Skeletal muscle satellite cell (primary cell): ENCODE measurements at regions not wholly inside any gene's neighbourhood (a gene's known extent, or its start where the extent isn't known, plus 50 kb on each side); places are given as distances from the start of the nearest gene placed in this dataset.
"Not testable (repeated sequence)": the region's sequence is repeated elsewhere in the genome, so short reads cannot be mapped to it uniquely, and the experiment has no call there.

Source experiments
- H3K27me3 ChIP-seq: 2 replicates; pipeline ENCODE4 v1.7.0; 2013; ENCODE audit warnings: low read length; ENCODE audit not compliant: control insufficient read depth, insufficient read depth
- H3K36me3 ChIP-seq: 2 replicates; pipeline ENCODE4 v1.7.0; 2013; ENCODE audit warnings: mild to moderate bottlenecking, control low read depth, low read length; ENCODE audit not compliant: insufficient read depth
- H3K4me1 ChIP-seq: 2 replicates; pipeline ENCODE4 v1.7.0; 2013; ENCODE audit warnings: low read length; ENCODE audit not compliant: control insufficient read depth, insufficient read depth
- H3K4me2 ChIP-seq: 2 replicates; pipeline ENCODE4 v1.7.0; 2013; ENCODE audit warnings: mild to moderate bottlenecking, low read length
- H3K4me3 ChIP-seq: 2 replicates; pipeline ENCODE4 v1.7.0; 2013; ENCODE audit warnings: low read length
- H3K9ac ChIP-seq: 2 replicates; pipeline ENCODE4 v1.7.0; 2013; ENCODE audit warnings: mild to moderate bottlenecking, low read depth, low read length, moderate library complexity
- H3K9me3 ChIP-seq: replicated peaks from 2 replicates; pipeline ENCODE4 v1.7.0; 2013; ENCODE audit warnings: mild to moderate bottlenecking, control low read depth, low read length

- Histone ChIP-seq H3K36me3 (no peaks in the 10 kb centered on the region), H3K27me3 (peaks cover 8% of the 10 kb centered on the region), H3K9me3 (no peaks in the 10 kb centered on the region), H3K4me3 (no peak overlapping the region), H3K9ac (no peak overlapping the region), H3K4me2 (no peak overlapping the region), H3K4me1 (no peaks in the 10 kb centered on the region)
Measured at GRCh38 chr1:229907884-229908638, 159.0 kb upstream of the GALNT2 start.

GRCh38 chr1:229908689-229909088, 158.3 kb upstream of the GALNT2 start:
- H3K4me1 ChIP-seq, result no peaks in the 10 kb centered on the region
- H3K4me3 ChIP-seq, result no peak overlapping the region
- H3K9ac ChIP-seq, result no peak overlapping the region
- peaks cover 8% of the 10 kb centered on the region for H3K27me3 ChIP-seq
- H3K36me3 ChIP-seq, result no peaks in the 10 kb centered on the region
- H3K9me3 ChIP-seq, result no peaks in the 10 kb centered on the region
- H3K4me2 ChIP-seq, result no peak overlapping the region

DNA sequence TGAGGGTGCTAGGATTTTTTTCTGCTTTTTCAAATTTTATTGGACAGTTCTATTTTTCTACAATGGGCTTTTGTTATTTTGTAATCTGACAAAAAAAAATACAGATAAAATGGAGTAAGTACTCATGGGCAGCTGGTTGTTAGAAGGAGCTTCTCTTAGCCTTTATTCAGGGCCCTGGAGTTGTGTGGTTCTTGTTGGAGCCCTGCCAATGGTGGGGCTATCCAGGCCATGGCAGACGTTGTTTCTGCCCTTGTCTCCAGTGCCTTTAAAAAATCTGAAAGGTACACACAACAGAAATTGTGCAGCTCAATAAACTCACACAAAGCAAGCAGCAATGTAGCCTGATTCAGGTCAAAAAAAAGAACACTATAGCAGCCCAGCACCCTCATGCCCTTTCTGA, 153.5 kb upstream of the GALNT2 start:
- Histone ChIP-seq H3K4me3 (no peak overlapping the region), H3K36me3 (no peaks in the 10 kb centered on the region)

DNA sequence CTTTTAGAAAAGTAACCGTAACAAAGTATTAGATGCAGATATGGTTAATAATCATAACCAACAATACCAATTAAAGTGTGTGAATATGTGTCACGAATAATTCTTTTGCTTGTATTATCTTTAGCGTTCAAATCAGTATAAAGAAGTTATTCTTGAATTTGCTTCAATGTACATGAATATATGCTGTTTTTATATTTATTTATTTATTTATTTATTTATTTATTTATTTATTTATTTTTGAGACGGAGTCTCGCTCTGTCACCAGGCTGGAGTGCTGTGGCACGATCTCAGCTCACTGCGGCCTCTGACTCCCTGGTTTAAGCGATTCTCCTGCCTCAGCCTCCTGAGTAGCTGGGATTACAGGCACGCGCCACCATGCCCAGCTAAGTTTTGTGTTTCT, 147.6 kb upstream of the GALNT2 start:
- H3K4me3 ChIP-seq, H3K4me1 ChIP-seq, H3K36me3 ChIP-seq, H3K9ac ChIP-seq, H3K27me3 ChIP-seq, H3K9me3 ChIP-seq, H3K4me2 ChIP-seq: not testable (repeated sequence)

More for the DNA sequence above, 153.5 kb upstream of the GALNT2 start:
- H3K9ac ChIP-seq, result no peak overlapping the region
- H3K4me2 ChIP-seq, result no peak overlapping the region
- no peaks in the 10 kb centered on the region for H3K9me3 ChIP-seq
- H3K4me1 ChIP-seq, result no peaks in the 10 kb centered on the region
- peaks cover 8% of the 10 kb centered on the region for H3K27me3 ChIP-seq

- Histone ChIP-seq H3K36me3 (no peaks in the 10 kb centered on the region), H3K4me2 (no peak overlapping the region), H3K4me3 (no peak overlapping the region), H3K27me3 (no peaks in the 10 kb centered on the region), H3K4me1 (no peaks in the 10 kb centered on the region), H3K9me3 (no peaks in the 10 kb centered on the region), H3K9ac (no peak overlapping the region)
Measured at GRCh38 chr1:229920683-229921082, 146.4 kb upstream of the GALNT2 start.

- H3K27me3 ChIP-seq, result no peaks in the 10 kb centered on the region
- H3K4me3 ChIP-seq, result no peak overlapping the region
- no peaks in the 10 kb centered on the region for H3K9me3 ChIP-seq
- H3K36me3 ChIP-seq, result no peaks in the 10 kb centered on the region
- H3K4me1 ChIP-seq, result no peaks in the 10 kb centered on the region
- H3K9ac ChIP-seq, result no peak overlapping the region
- no peak overlapping the region for H3K4me2 ChIP-seq
Measured at GRCh38 chr1:229922249-229922648, 144.8 kb upstream of the GALNT2 start.

GRCh38 chr1:229924639-229925038, 142.4 kb upstream of the GALNT2 start:
- Histone ChIP-seq H3K4me2 (no peak overlapping the region), H3K9ac (no peak overlapping the region), H3K4me3 (no peak overlapping the region), H3K4me1 (no peaks in the 10 kb centered on the region), H3K36me3 (no peaks in the 10 kb centered on the region), H3K27me3 (no peaks in the 10 kb centered on the region), H3K9me3 (no peaks in the 10 kb centered on the region)

GRCh38 chr1:229928767-229929166, 138.3 kb upstream of the GALNT2 start:
- Histone ChIP-seq H3K4me1 (no peaks in the 10 kb centered on the region), H3K4me2 (no peak overlapping the region), H3K9me3 (no peaks in the 10 kb centered on the region), H3K36me3 (no peaks in the 10 kb centered on the region), H3K9ac (no peak overlapping the region), H3K4me3 (no peak overlapping the region), H3K27me3 (no peaks in the 10 kb centered on the region)

- H3K36me3 ChIP-seq, H3K4me3 ChIP-seq, H3K4me1 ChIP-seq, H3K27me3 ChIP-seq, H3K9me3 ChIP-seq, H3K9ac ChIP-seq, H3K4me2 ChIP-seq: not testable (repeated sequence)
Measured at GRCh38 chr1:229931751-229932150, 135.3 kb upstream of the GALNT2 start.

DNA sequence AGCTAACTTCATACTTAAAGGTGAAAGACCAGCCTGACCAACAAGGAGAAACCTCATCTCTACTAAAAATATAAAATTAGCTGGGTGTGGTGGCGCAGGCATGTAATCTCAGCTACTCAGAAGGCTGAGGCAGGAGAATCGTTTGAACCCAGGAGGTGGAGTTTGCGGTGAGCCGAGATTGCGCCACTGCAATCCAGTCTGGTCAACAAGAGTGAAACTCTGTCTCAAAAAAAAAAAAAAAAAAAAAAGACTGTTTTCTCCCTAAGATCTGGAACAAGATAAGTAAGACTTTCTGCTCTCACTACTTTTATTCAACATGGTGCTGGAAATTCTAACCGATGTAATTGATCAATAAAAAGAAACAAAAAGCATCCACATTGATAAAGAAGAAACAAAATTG, 131.9 kb upstream of the GALNT2 start:
- H3K4me1 ChIP-seq, H3K9me3 ChIP-seq, H3K36me3 ChIP-seq, H3K27me3 ChIP-seq, H3K9ac ChIP-seq, H3K4me3 ChIP-seq, H3K4me2 ChIP-seq: not testable (repeated sequence)

- Histone ChIP-seq H3K9me3 (no peaks in the 10 kb centered on the region), H3K4me1 (peaks cover 11% of the 10 kb centered on the region), H3K4me3 (no peak overlapping the region), H3K36me3 (no peaks in the 10 kb centered on the region), H3K4me2 (no peak overlapping the region), H3K27me3 (no peaks in the 10 kb centered on the region), H3K9ac (no peak overlapping the region)
Measured at GRCh38 chr1:229938551-229938950, 128.5 kb upstream of the GALNT2 start.

DNA sequence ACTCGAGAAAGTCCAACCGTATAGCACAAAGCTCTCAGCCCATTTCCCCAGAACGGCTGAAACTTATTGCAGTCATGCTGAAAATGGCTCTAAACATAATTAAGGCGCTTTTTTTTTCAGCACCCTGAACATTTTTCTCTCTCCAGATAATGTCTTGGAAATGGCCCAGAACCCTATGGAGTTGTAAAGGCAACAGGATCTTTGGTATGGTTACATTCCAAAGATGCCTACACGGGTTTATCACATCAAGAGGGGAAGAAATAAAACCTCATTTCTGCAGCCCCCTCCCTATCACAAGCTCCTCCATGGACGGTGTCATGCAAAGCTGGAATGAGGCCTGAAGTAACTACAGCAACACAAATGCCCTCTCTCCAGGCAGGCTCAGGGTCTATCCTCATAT, 126.4 kb upstream of the GALNT2 start:
- peaks cover 11% of the 10 kb centered on the region for H3K4me1 ChIP-seq

More for the DNA sequence above, 126.4 kb upstream of the GALNT2 start:
- no peak overlapping the region for H3K9ac ChIP-seq
- no peaks in the 10 kb centered on the region for H3K9me3 ChIP-seq
- H3K4me3 ChIP-seq, result no peak overlapping the region
- no peak overlapping the region for H3K4me2 ChIP-seq
- no peaks in the 10 kb centered on the region for H3K36me3 ChIP-seq
- H3K27me3 ChIP-seq, result no peaks in the 10 kb centered on the region
